ENCODE measurements at regions not wholly inside any gene's neighbourhood (a gene's known extent, or its start where the extent isn't known, plus 50 kb on each side); places are given as distances from the start of the nearest gene placed in this dataset.

DNA sequence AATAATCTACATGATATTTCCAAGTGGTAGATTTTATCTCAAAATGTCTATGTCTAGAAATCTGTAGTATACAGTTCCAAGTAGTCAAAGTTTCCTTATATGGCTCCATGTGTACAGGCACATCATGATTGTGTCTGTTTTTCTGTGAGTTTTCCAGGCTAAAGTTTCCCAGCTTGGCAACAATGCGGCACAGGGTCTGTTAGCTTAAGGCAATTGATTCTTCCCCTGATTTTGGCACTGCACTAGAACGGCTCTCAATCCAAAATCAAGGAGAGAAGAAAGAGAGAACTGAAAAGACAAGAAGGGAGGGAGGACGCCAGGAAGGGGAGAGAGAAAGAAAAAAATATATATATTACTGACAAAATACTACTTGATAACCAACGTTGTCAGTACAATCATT, 193.9 kb upstream of the SNX7 start:
- TF ChIP-seq, protein P1, sequence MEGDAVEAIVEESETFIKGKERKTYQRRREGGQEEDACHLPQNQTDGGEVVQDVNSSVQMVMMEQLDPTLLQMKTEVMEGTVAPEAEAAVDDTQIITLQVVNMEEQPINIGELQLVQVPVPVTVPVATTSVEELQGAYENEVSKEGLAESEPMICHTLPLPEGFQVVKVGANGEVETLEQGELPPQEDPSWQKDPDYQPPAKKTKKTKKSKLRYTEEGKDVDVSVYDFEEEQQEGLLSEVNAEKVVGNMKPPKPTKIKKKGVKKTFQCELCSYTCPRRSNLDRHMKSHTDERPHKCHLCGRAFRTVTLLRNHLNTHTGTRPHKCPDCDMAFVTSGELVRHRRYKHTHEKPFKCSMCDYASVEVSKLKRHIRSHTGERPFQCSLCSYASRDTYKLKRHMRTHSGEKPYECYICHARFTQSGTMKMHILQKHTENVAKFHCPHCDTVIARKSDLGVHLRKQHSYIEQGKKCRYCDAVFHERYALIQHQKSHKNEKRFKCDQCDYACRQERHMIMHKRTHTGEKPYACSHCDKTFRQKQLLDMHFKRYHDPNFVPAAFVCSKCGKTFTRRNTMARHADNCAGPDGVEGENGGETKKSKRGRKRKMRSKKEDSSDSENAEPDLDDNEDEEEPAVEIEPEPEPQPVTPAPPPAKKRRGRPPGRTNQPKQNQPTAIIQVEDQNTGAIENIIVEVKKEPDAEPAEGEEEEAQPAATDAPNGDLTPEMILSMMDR (IDR thresholded peaks at IDR 0.05): no peak
- no peak for TF ChIP-seq POLR2A (IDR thresholded peaks at IDR 0.05)

Measured in body of pancreas (tissue), 4 donors.